ENCODE measurements at regions not wholly inside any gene's neighbourhood (a gene's known extent, or its start where the extent isn't known, plus 50 kb on each side); places are given as distances from the start of the nearest gene placed in this dataset.

DNA sequence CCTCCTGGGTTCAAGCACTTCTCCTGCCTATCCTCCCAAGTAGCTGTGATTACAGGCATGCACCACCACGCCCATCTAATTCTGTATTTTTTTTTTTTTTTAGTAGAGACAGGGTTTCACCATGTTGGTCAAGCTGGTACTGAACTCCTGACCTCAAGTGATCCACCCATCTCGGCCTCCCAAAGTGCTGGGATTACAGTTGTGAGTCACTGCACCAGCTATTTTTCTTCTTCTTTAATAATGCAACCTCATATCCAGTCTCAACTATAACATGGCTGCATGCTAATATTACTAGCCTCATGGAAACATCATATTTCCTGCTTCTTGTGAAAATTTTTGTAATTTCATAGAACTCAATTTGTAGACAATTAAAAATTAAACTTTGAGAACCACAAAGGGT, 706.5 kb downstream of the KCTD8 start:
- no peak for TF ChIP-seq SP1 (IDR thresholded peaks at IDR 0.05)
- no peak for TF ChIP-seq BHLHE40 (IDR thresholded peaks at IDR 0.05; ENCODE audit: borderline replicate concordance)
- TF ChIP-seq FOXK2 (IDR thresholded peaks at IDR 0.05), result no peak

Measured in HEK293T (cell line).